ENCODE measurements at regions not wholly inside any gene's neighbourhood (a gene's known extent, or its start where the extent isn't known, plus 50 kb on each side); places are given as distances from the start of the nearest gene placed in this dataset.

GRCh38 chr15:95674031-95674430 is 656.5 kb upstream of the NR2F2 start:
- Histone ChIP-seq H3K27me3 (ENCODE audit: insufficient read depth, insufficient read length) (no peaks in the 10 kb centered on the region), H3K4me3 (ENCODE audit: insufficient read length, low read depth) (no peak overlapping the region), H3K9me3 (ENCODE audit: insufficient read depth, low read length) (no peaks in the 10 kb centered on the region), H3K36me3 (ENCODE audit: insufficient read depth, insufficient read length, low read length) (no peaks in the 10 kb centered on the region), H3K9ac (ENCODE audit: insufficient read length, low read depth) (no peak overlapping the region), H3K4me1 (ENCODE audit: insufficient read depth, insufficient read length) (no peaks in the 10 kb centered on the region)
- DNase-seq (ENCODE audit: low read depth, low spot score) = no peak
- TF ChIP-seq SUZ12 (IDR thresholded peaks at IDR 0.05; ENCODE audit: extremely low read depth, insufficient read depth, insufficient read length) (no peak), YY1 (IDR thresholded peaks at IDR 0.05; ENCODE audit: insufficient read depth, insufficient read length) (no peak), ZNF274 (IDR thresholded peaks at IDR 0.05; ENCODE audit: low read depth, low read length) (no peak)

GRCh38 chr15:95676500-95676899 is 654.0 kb upstream of the NR2F2 start:
- H3K36me3 ChIP-seq (ENCODE audit: insufficient read depth, insufficient read length, low read length) = no peaks in the 10 kb centered on the region
- H3K9ac ChIP-seq (ENCODE audit: insufficient read length, low read depth) = no peak overlapping the region
- no peak overlapping the region for H3K4me3 ChIP-seq (ENCODE audit: insufficient read length, low read depth)
- no peaks in the 10 kb centered on the region for H3K4me1 ChIP-seq (ENCODE audit: insufficient read depth, insufficient read length)
- DNase-seq (ENCODE audit: low read depth, low spot score) = no peak
- TF ChIP-seq ZNF274 (IDR thresholded peaks at IDR 0.05; ENCODE audit: low read depth, low read length) = no peak
- no peak for TF ChIP-seq SUZ12 (IDR thresholded peaks at IDR 0.05; ENCODE audit: extremely low read depth, insufficient read depth, insufficient read length)
- TF ChIP-seq YY1 (IDR thresholded peaks at IDR 0.05; ENCODE audit: insufficient read depth, insufficient read length) = no peak
- H3K27me3 ChIP-seq (ENCODE audit: insufficient read depth, insufficient read length) = no peaks in the 10 kb centered on the region
- H3K9me3 ChIP-seq (ENCODE audit: insufficient read depth, low read length) = no peaks in the 10 kb centered on the region

GRCh38 chr15:95679847-95680582 is 650.5 kb upstream of the NR2F2 start:
- H3K36me3 ChIP-seq (ENCODE audit: insufficient read depth, insufficient read length, low read length) = no peaks in the 10 kb centered on the region
- H3K4me3 ChIP-seq (ENCODE audit: insufficient read length, low read depth) = no peak overlapping the region
- H3K9me3 ChIP-seq (ENCODE audit: insufficient read depth, low read length) = no peaks in the 10 kb centered on the region
- no peaks in the 10 kb centered on the region for H3K27me3 ChIP-seq (ENCODE audit: insufficient read depth, insufficient read length)
- DNase-seq (ENCODE audit: low read depth, low spot score) = no peak
- no peaks in the 10 kb centered on the region for H3K4me1 ChIP-seq (ENCODE audit: insufficient read depth, insufficient read length)
- no peak overlapping the region for H3K9ac ChIP-seq (ENCODE audit: insufficient read length, low read depth)
- TF ChIP-seq ZNF274 (IDR thresholded peaks at IDR 0.05; ENCODE audit: low read depth, low read length) (no peak), SUZ12 (IDR thresholded peaks at IDR 0.05; ENCODE audit: extremely low read depth, insufficient read depth, insufficient read length) (no peak), YY1 (IDR thresholded peaks at IDR 0.05; ENCODE audit: insufficient read depth, insufficient read length) (no peak)

- no peaks in the 10 kb centered on the region for H3K36me3 ChIP-seq (ENCODE audit: insufficient read depth, insufficient read length, low read length)
- DNase-seq (ENCODE audit: low read depth, low spot score) = no peak
- H3K9me3 ChIP-seq (ENCODE audit: insufficient read depth, low read length) = no peaks in the 10 kb centered on the region
- H3K4me3 ChIP-seq (ENCODE audit: insufficient read length, low read depth) = no peak overlapping the region
- no peaks in the 10 kb centered on the region for H3K4me1 ChIP-seq (ENCODE audit: insufficient read depth, insufficient read length)
- H3K9ac ChIP-seq (ENCODE audit: insufficient read length, low read depth) = no peak overlapping the region
- no peaks in the 10 kb centered on the region for H3K27me3 ChIP-seq (ENCODE audit: insufficient read depth, insufficient read length)
- TF ChIP-seq ZNF274 (IDR thresholded peaks at IDR 0.05; ENCODE audit: low read depth, low read length) (no peak), YY1 (IDR thresholded peaks at IDR 0.05; ENCODE audit: insufficient read depth, insufficient read length) (no peak), SUZ12 (IDR thresholded peaks at IDR 0.05; ENCODE audit: extremely low read depth, insufficient read depth, insufficient read length) (no peak)
Observed at GRCh38 chr15:95680728-95681127, 649.8 kb upstream of the NR2F2 start.

- no peaks in the 10 kb centered on the region for H3K9me3 ChIP-seq (ENCODE audit: insufficient read depth, low read length)
- no peak for DNase-seq (ENCODE audit: low read depth, low spot score)
- TF ChIP-seq ZNF274 (IDR thresholded peaks at IDR 0.05; ENCODE audit: low read depth, low read length) (no peak), SUZ12 (IDR thresholded peaks at IDR 0.05; ENCODE audit: extremely low read depth, insufficient read depth, insufficient read length) (no peak)
- H3K4me1 ChIP-seq (ENCODE audit: insufficient read depth, insufficient read length) = no peaks in the 10 kb centered on the region
- H3K4me3 ChIP-seq (ENCODE audit: insufficient read length, low read depth) = no peak overlapping the region
- H3K9ac ChIP-seq (ENCODE audit: insufficient read length, low read depth) = no peak overlapping the region
- no peaks in the 10 kb centered on the region for H3K36me3 ChIP-seq (ENCODE audit: insufficient read depth, insufficient read length, low read length)
- H3K27me3 ChIP-seq (ENCODE audit: insufficient read depth, insufficient read length) = no peaks in the 10 kb centered on the region
Observed at GRCh38 chr15:95681836-95682544, 648.5 kb upstream of the NR2F2 start.

GRCh38 chr15:95684126-95684525 is 646.4 kb upstream of the NR2F2 start:
- Histone ChIP-seq H3K27me3 (ENCODE audit: insufficient read depth, insufficient read length) (no peaks in the 10 kb centered on the region), H3K4me1 (ENCODE audit: insufficient read depth, insufficient read length) (no peaks in the 10 kb centered on the region), H3K4me3 (ENCODE audit: insufficient read length, low read depth) (no peak overlapping the region), H3K9me3 (ENCODE audit: insufficient read depth, low read length) (no peaks in the 10 kb centered on the region), H3K36me3 (ENCODE audit: insufficient read depth, insufficient read length, low read length) (no peaks in the 10 kb centered on the region), H3K9ac (ENCODE audit: insufficient read length, low read depth) (no peak overlapping the region)
- no peak for TF ChIP-seq ZNF274 (IDR thresholded peaks at IDR 0.05; ENCODE audit: low read depth, low read length)
- no peak for TF ChIP-seq YY1 (IDR thresholded peaks at IDR 0.05; ENCODE audit: insufficient read depth, insufficient read length)
- no peak for TF ChIP-seq SUZ12 (IDR thresholded peaks at IDR 0.05; ENCODE audit: extremely low read depth, insufficient read depth, insufficient read length)
- DNase-seq (ENCODE audit: low read depth, low spot score) = no peak

GRCh38 chr15:95684693-95685115 is 645.8 kb upstream of the NR2F2 start:
- H3K4me1 ChIP-seq (ENCODE audit: insufficient read depth, insufficient read length) = no peaks in the 10 kb centered on the region
- no peak overlapping the region for H3K4me3 ChIP-seq (ENCODE audit: insufficient read length, low read depth)
- TF ChIP-seq SUZ12 (IDR thresholded peaks at IDR 0.05; ENCODE audit: extremely low read depth, insufficient read depth, insufficient read length) (no peak), ZNF274 (IDR thresholded peaks at IDR 0.05; ENCODE audit: low read depth, low read length) (no peak), YY1 (IDR thresholded peaks at IDR 0.05; ENCODE audit: insufficient read depth, insufficient read length) (no peak)
- no peaks in the 10 kb centered on the region for H3K9me3 ChIP-seq (ENCODE audit: insufficient read depth, low read length)
- no peak overlapping the region for H3K9ac ChIP-seq (ENCODE audit: insufficient read length, low read depth)
- DNase-seq (ENCODE audit: low read depth, low spot score) = no peak
- no peaks in the 10 kb centered on the region for H3K27me3 ChIP-seq (ENCODE audit: insufficient read depth, insufficient read length)
- H3K36me3 ChIP-seq (ENCODE audit: insufficient read depth, insufficient read length, low read length) = no peaks in the 10 kb centered on the region
